Endometrial microvascular endothelial cells (primary cell): ENCODE measurements at regions not wholly inside any gene's neighbourhood (a gene's known extent, or its start where the extent isn't known, plus 50 kb on each side); places are given as distances from the start of the nearest gene placed in this dataset.

Experiments used
- in situ Hi-C: cut with HindIII; loops from 2 replicates; pipeline ENCODE4 v1.10.0; 2017; ENCODE audit warnings: low sequenced_read_pairs, low pct_unique_long_range_greater_than_20kb; ENCODE audit errors: inconsistent ontology term

DNA sequence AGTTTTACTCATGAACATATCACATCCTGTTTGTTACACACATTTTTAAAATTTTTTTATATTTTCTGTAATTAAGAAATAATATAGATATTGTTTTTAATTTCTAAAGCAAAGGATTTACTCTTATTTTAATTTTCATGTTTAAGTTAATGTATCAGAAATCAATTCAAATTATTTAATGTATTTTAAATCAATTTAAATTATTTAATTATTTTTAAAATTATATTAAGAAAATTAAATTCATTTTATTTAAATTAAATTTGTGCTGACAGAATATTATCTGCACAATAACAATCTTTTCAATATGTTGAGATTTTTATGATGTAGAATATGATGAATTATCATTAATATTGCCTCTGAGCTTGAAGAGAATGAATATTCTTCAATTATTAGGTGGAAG, 681.2 kb upstream of the ALCAM start:
- in situ Hi-C loops = no loop called here

DNA sequence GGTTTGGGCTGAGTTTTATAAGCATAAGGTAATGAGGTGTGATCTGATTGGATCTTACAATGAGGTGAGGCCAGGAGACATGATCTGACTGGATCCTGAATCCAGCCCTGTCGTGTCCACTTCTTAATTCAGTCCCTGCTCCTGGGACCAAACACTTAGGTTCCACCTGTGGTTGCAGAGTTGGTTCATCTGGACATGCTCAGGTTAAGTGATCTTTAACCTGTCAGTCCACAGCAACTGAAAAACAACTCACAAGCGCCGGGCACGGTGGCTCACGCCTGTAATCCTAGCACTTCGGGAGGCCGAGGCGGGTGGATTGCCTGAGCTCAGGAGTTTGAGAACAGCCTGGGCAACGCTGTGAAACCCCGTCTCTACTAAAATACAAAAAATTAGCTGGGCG, 679.3 kb upstream of the ALCAM start:
- in situ Hi-C loops = no loop called here

DNA sequence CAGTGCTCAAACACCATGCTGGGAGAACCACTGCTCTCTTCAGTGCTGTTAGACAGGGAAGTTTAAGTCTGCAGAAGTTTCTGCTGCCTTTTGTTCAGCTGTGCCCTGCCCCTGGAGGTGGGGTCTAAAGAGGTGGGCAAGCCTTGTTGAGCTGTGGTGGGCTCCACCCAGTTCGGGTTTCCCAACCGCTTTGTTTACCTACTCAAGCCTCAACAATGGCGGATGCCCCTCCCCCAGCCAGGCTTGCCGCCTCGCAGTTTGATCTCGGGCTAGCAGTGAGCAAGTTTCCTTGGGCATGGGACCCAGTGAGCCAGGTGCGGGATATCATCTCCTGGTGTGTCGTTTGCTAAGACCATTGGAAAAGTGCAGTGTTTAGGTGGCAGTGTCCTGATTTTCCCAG, 670.2 kb upstream of the ALCAM start:
- in situ Hi-C loops = no loop called here

DNA sequence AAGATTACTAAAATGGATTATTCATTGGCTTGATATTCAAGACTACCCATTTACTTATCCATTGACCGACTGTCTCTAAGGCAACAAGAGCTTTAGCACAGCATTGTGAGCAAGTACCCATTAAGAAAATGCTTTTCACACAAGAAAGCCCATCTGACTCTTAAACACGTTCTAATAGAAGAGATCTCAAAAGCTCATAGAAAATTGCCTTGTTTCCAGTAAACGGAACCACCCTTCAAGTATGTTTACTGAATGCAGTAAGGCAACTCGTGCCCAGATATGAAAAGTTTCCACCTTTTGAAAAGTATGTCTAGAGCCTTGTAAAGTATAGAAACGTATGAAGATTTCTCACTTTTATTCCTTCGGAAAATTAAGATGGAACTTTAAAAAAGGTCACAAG, 655.3 kb upstream of the ALCAM start:
- in situ Hi-C loops = no loop called here

DNA sequence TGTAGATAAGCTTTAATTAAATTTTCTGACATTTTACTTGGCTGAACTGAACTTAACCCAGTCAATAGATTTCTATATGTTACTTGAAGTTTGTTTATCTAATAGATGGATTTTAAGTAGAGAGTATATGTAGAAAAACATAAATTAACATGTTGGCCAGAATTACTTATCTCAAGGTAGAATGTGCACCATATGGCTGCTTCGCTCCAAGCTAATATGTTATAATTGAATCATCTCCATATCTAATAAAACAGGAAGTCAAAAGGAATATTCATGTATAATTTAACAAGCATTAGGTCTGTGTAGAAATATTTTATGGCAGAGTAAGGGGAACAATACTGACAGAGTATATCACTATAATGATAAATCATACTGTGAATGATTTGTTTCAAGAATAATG, 650.7 kb upstream of the ALCAM start:
- in situ Hi-C loops = no loop called here

DNA sequence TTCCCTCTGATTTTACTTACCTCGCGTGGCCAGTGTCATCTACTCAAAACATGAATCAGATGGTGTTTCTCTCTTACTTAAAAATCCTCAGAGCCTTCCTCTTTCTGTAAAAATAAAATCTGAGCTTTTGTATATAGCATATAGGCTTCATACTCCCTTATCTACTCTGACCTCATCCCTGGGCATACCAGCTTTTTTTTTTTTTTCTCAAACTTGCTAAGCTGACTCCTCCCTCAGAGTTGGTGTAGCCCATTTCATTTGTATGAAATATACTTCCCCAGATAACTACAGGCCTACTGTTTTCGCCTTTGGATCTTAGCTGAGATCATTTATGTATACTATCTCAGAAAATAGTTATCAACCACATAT, 648.9 kb upstream of the ALCAM start:
- in situ Hi-C loops = no loop called here

DNA sequence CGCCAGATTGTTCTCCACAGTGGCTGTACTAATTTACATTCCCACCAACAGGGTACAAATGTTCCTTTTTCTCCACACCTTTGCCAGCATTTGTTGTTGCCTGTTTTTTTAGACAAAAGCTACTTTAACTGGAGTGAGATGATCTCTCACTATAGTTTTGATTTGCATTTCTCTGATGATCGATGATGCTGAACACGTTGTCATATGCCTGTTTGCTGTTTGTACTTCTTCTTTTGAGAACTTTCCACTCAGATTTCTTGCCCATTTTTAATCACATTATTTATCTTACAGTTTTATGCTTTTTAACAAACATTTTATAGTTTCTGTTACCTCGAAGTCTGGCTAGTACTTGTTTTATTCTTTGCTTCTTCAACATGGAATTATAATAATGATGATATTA, 643.7 kb upstream of the ALCAM start:
- in situ Hi-C loops = no loop called here

DNA sequence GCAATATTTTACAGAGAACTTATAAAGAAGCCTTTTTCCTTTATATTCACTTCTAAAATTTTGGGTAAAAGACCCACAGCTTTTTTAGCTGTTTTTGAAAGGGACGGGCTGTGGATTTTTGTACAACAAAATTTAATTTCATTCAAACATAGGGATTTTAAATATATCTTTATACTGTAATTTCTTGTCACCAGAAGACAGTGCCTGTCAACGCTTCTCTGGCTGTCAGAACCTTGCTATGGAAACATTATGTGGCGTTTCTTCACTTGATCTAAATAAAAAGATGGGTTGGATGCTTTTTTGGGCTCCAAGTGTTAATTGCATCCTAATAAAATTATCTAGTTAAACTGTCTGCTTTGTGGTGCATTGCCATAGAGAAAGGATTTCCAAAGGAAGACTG, 635.6 kb upstream of the ALCAM start:
- in situ Hi-C loops = no loop called here

DNA sequence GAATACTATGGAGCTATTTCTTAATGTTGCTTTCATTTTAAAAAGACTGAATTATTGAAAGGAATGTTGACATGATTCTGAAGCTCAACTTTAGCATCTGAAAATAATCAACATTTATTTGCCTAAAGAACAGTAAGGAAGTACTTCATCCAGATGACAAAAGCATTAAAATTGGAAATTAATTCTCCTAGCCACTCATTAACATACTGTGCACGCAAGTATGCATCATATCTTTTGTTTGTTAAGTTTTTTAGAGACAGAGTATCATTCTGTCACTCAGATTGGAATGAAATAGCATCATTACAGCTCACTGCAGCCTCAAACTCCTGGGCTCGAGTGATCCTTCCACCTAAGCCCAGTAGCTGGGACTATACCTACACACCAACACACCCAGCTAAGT, 632.1 kb upstream of the ALCAM start:
- in situ Hi-C loops = no loop called here

DNA sequence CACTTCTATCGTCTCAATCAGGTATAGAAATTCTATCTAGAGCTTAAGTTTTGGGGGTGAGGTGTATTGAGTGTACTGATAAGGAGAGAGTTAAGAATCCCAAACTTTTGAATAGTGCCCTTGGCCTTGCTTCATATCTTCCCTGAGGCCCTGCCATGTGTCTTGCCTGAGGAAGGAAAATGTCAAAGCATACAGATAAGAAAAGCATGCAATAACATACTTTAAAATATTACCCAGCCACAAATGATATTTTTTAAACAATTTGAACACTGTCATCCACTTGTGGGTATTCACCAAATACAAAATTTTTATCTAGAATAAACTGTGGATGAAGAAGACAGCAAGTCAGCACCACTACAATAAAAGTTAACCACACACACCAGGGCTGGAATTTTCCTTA, 631.0 kb upstream of the ALCAM start:
- in situ Hi-C loops = no loop called here

DNA sequence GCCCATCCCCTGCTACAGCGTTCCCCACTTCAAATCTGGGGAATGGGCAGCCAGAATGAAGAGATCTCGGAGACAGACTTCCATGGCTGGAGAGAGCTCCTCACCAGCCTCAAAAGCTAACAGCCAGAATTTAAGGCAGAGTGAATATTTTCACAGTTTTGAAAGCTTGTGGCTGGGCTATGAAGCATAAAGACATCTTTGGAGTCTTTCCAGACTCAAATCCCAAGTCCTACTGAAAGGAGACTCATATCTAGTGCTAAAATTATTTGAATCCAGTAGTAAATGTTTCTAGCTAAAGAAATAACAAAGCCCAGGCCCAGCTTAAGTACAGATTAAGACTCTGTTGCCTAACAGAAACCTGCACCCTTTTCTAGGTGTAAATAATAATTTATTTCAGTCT, 628.4 kb upstream of the ALCAM start:
- in situ Hi-C loops = no loop called here

DNA sequence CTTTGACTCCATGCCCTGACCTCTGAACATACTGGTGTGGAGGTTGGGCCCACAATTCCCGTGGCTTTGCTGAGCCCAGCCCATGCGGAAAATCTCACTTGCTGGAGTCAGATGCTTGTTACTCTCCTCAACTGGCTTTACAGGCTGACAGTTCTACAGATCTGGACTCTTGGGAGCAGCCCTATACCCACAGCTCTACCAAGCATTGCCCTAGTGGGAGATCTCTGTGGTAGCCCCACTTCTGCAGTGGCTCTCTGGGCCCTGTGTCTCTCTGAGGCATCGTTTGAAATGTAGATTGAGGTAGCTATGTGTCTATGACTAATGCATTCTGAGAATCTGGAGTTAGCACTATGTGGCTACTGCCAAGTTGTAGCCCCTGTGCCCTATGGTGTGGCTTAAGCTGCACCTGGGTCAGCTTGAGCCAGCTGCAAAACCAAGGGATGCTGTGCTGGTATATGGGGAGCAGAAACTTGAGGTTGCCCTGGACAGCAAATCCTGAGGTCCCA, 625.8 kb upstream of the ALCAM start:
- in situ Hi-C loops = no loop called here

DNA sequence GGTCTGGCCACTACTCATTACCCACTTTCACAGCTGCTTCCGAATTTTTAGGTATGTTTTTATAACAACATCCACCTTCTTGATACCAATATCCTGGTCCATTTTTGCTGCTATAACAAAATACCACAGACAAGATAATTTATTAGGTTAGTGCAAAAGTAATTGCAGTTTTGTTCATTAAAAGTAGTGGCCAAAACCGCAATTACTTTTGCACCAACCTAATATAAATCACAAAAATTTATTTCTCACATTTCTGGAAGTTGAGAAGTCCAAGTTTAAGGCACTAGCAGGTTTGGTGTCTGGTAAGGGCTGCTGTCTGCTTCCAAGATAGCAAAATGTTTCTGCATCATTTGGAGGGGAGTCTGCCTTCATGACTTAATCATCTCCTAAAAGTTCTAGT, 624.7 kb upstream of the ALCAM start:
- in situ Hi-C loops = no loop called here

DNA sequence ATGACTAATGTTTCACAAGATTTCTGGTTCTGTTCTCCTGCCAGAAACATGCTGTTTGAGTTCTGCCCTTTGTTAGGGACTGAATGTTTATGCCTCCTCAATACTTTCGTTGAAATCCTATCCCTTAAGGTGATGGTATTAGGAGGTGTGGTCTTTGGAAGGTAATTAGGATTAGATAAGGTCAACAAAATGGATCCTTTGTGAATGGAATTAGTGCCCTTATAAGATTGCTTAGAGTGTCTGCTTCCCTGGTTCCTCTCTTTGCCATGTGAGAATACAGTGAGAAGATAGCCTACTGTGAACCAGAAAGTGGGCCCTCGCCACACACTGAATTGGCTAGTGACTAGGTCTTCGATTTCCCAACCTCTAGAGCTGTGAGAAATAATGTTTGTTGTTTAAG, 621.4 kb upstream of the ALCAM start:
- in situ Hi-C loops = no loop called here

DNA sequence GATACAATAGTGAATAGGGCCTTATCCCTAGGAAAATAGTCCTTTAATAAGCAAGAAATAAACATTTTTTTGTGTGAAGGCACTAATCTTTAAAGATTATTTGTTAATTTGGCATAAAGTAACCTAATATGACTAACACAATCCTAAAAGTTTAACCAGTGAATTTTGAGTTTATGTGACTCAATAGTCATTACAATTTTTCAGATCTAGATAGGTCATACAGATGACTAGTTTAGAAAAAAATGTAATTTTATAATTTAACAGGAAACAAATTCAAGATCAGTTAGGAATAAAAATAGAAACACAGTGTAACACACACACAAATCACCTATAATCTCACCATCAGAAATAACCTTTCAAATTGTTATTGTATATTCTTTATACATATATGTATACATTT, 620.7 kb upstream of the ALCAM start:
- in situ Hi-C loops = no loop called here

DNA sequence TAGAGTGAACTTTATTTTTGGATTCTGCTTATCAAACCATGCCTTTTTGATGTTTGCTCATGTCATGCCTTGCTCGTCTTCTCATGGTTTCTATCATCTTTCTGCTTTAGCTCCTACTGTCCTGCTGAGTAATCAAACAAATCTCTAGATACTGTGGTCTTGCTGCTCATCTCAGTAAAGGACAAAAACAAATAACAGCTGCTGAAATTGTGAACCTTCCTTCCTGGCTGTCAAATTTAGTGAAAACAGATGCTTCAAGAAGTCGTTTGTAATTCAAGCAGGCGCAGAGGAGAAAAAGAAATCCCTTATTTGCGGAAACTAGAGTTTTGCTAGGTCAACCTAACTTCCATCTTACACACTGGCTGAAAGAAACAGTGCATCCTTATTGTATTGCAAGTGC, 616.1 kb upstream of the ALCAM start:
- in situ Hi-C loops = no loop called here

DNA sequence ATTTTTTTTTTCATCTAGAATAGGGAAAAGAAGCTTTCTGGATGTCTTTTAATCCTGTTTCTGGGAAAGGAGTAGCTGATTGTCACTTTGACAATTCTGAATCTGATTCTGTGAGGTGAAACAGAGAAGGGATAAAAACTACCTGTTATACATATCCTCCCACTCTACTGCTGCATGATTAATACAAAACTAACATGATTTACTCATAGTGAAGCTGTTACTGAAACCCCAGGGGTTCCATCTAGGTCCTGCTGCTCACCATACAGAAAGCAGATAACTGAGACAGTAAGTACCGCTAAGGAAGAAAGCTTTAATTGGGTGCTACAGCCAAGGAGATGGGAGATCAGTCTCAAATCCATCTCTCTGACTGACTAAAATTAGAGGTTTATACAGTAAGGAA, 610.9 kb upstream of the ALCAM start:
- in situ Hi-C loops = no loop called here

DNA sequence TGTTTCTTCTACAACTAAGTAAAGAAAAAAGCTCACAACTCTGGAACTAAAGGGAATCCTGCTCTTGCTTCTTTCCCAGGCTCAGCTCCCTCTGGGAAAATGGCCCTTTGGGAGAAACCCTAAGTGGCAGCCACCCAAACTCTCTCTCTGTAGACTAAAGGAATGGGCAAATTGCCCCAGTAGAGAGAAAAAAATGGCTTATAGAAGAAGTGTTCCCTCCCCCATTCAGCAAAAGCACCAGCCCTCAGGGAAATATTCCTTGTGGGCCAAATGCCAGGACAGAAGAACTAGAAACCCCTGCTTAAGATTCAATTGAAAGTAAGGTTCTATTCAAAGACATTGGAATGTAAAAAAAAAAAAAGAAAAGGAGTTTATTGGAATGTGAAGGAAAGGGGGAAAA, 603.7 kb upstream of the ALCAM start:
- in situ Hi-C loops = no loop called here

DNA sequence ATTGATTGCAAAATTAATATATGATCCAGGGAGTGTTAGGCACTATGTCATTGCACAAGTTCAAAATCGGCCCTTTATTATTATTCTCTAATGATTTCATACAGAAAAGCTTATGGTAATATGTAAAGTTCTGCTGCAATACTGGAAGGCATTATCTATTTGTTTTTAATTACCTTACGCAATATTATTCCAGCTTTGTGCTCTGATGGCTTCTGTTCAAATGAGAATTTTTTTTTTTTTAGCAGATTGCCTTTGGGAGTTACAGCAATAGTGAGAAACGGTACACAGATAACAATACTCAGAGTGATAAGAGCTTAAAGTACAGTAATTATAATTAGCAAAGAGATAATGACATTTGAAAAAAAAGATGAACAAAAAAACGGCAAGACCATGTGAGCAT, 602.2 kb upstream of the ALCAM start:
- in situ Hi-C loops = no loop called here

DNA sequence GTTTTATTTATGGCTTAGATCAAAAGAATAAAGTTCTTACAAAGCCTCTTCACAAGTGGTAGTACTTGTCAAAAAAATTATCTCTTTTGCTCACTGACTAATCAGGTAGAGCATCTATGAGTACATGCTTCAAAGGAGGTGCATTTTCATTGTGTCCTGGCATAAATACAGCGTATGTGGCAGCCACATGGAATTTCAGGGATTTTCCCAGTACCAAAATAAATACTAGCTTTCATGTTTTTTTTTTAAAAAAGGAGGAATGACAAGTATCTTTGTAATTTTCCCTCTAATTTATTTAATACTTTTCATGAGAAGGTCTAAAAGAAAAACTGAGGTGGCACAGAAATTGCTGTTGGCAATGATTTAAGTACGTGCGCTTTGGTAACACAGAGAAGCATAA, 597.8 kb upstream of the ALCAM start:
- in situ Hi-C loops = no loop called here

DNA sequence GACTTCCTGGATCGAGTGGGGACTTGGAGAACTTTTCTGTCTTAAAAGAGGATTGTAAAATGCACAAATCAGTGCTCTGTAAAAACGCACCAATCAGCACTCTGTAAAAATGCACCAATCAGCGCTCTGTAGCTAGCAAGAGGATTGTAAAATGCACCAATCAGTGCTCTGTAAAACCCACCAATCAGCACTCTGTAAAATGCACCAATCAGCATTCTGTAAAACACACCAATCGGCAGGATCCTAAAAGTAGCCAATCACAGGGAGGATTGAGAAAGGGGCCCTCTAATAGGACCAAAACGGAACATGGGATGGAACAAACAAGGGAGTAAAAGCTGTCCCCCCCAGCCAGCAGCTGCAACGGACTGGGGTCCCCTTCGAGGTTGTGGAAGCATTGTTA, 587.4 kb upstream of the ALCAM start:
- in situ Hi-C loops = no loop called here

DNA sequence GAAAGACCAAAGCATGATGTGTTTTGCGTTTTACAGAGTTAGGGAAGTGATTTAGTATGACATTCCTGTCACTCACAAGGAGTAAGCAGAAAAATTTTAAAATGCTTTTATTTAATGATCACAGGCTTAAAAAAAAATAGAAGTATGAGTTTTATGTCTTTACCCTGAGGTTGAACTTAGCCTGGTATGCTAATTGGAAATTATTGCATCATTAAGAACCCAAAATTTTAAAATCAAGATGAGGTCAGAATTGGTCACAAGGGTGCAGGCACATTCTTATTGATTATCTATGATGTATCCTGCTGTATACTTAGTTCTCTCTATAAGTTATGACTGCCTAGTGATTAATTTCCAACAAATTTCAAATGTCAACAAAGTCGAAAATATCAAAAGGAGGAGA, 585.6 kb upstream of the ALCAM start:
- in situ Hi-C loops = no loop called here
